HG02798 (cell line): ENCODE measurements at regions not wholly inside any gene's neighbourhood (a gene's known extent, or its start where the extent isn't known, plus 50 kb on each side); places are given as distances from the start of the nearest gene placed in this dataset.
"Not testable (repeated sequence)": the region's sequence is repeated elsewhere in the genome, so short reads cannot be mapped to it uniquely, and the experiment has no call there.

Experiments
- ATAC-seq: cut with Tn5 transposase; IDR thresholded peaks from one replicate; pipeline ENCODE4 v1.9.1; 2021; ENCODE audit warnings: mild to moderate bottlenecking; ENCODE audit not compliant: unreplicated experiment, poor library complexity

- ATAC-seq = no peak
Observed at GRCh38 chr3:139095803-139096466, 51.2 kb upstream of the PRR23C start.

- no peak for ATAC-seq
Observed at GRCh38 chr3:139096670-139097069, 52.0 kb upstream of the PRR23C start.

- no peak for ATAC-seq
Observed at GRCh38 chr3:139098391-139098790, 53.7 kb upstream of the PRR23C start.

GRCh38 chr3:139099968-139100817, 55.5 kb upstream of the PRR23C start:
- ATAC-seq = no peak

GRCh38 chr3:139100821-139101220, 56.1 kb upstream of the PRR23C start:
- ATAC-seq = no peak

- ATAC-seq = no peak
Observed at GRCh38 chr3:139101396-139101795, 56.7 kb upstream of the PRR23C start.

- ATAC-seq = no peak
Observed at GRCh38 chr3:139103484-139103883, 58.8 kb upstream of the PRR23C start.

GRCh38 chr3:139104062-139104461, 59.4 kb upstream of the PRR23C start:
- ATAC-seq = no peak

- ATAC-seq = no peak
Observed at GRCh38 chr3:139105154-139105702, 60.5 kb upstream of the PRR23C start.

GRCh38 chr3:139106013-139106932, 61.6 kb upstream of the PRR23C start:
- ATAC-seq = no peak

- no peak for ATAC-seq
Observed at GRCh38 chr3:139107424-139108252, 62.9 kb upstream of the PRR23C start.

- ATAC-seq = no peak
Observed at GRCh38 chr3:139108253-139108969, 63.7 kb upstream of the PRR23C start.

- no peak for ATAC-seq
Observed at GRCh38 chr3:139109271-139109670, 64.6 kb upstream of the PRR23C start.

GRCh38 chr3:139110072-139110830, 65.6 kb upstream of the PRR23C start:
- peak; percentile 47 for ATAC-seq

- ATAC-seq = not testable (repeated sequence)
Observed at GRCh38 chr3:139110929-139111328, 66.2 kb upstream of the PRR23C start.

- peak; percentile 79 for ATAC-seq
Observed at GRCh38 chr3:139111392-139112229, 66.9 kb upstream of the PRR23C start.

GRCh38 chr3:139112230-139112558, 67.5 kb upstream of the PRR23C start:
- ATAC-seq = no peak
